Esophagus squamous epithelium (tissue), 4 donors: ENCODE measurements at regions not wholly inside any gene's neighbourhood (a gene's known extent, or its start where the extent isn't known, plus 50 kb on each side); places are given as distances from the start of the nearest gene placed in this dataset.

ENCODE experiments used
- CTCF ChIP-seq, 6 experiments: fragments of 450-650 bp in 4 of 6; fragments of 200-600 bp in 2 of 6; sonication (generic) in 2 of 6; IDR thresholded peaks; one replicate each; pipeline ENCODE4 v1.5.1; 2016 to 2019; ENCODE audit warnings: antibody characterized with exemption in 6 of 6, mild to moderate bottlenecking in 4 of 6, moderate library complexity in 4 of 6
- POLR2A ChIP-seq, 4 donors: fragments of 450-650 bp; IDR thresholded peaks; one replicate each; pipeline ENCODE4 v1.6.1; 2017; ENCODE audit warnings: antibody characterized with exemption in 4 of 4, mild to moderate bottlenecking in 4 of 4, moderate library complexity in 3 of 4

- TF ChIP-seq CTCF (IDR thresholded peaks at IDR 0.05) (no peak), POLR2A (IDR thresholded peaks at IDR 0.05) (no peak)
Observed at GRCh38 chr7:1305873-1306272, 73.2 kb downstream of the UNCX start.
